ENCODE measurements at regions not wholly inside any gene's neighbourhood (a gene's known extent, or its start where the extent isn't known, plus 50 kb on each side); places are given as distances from the start of the nearest gene placed in this dataset.

- CTCF ChIA-PET = no interaction called here
- no peak overlapping the region for H3K27ac Mint-ChIP-seq
Observed at GRCh38 chr10:29107866-29108498, 180.9 kb upstream of the LYZL1 start.

GRCh38 chr10:29109707-29110571, 178.9 kb upstream of the LYZL1 start:
- CTCF ChIA-PET = no interaction called here
- H3K4me1 Mint-ChIP-seq (ENCODE audit: low read depth) = peaks cover 5% of the 10 kb centered on the region
- DNase-seq (no peak), ATAC-seq (no peak)
- H3K36me3 Mint-ChIP-seq (ENCODE audit: low read depth) = no peaks in the 10 kb centered on the region
- no peaks in the 10 kb centered on the region for H3K9me3 Mint-ChIP-seq (ENCODE audit: insufficient read depth)
- peaks cover 2% of the 10 kb centered on the region for H3K27me3 Mint-ChIP-seq (ENCODE audit: low read depth)
- H3K4me3 Mint-ChIP-seq = no peak overlapping the region
- H3K27ac Mint-ChIP-seq = no peak overlapping the region
- POLR2A ChIA-PET = no interaction called here

More at GRCh38 chr10:29107866-29108498, 180.9 kb upstream of the LYZL1 start:
- Mint-ChIP-seq H3K9me3 (ENCODE audit: insufficient read depth) (no peaks in the 10 kb centered on the region), H3K4me3 (no peak overlapping the region), H3K4me1 (ENCODE audit: low read depth) (peaks cover 5% of the 10 kb centered on the region), H3K27me3 (ENCODE audit: low read depth) (peaks cover 2% of the 10 kb centered on the region), H3K36me3 (ENCODE audit: low read depth) (no peaks in the 10 kb centered on the region)
- DNase-seq (no peak), ATAC-seq (no peak)
- POLR2A ChIA-PET = no interaction called here

- DNase-seq = no peak
- no peaks in the 10 kb centered on the region for H3K9me3 Mint-ChIP-seq (ENCODE audit: insufficient read depth)
- H3K27me3 Mint-ChIP-seq (ENCODE audit: low read depth) = no peaks in the 10 kb centered on the region
- no peak for ATAC-seq
- POLR2A ChIA-PET = no interaction called here
- CTCF ChIA-PET = no interaction called here
- no peak overlapping the region for H3K4me3 Mint-ChIP-seq
- no peak overlapping the region for H3K27ac Mint-ChIP-seq
- no peaks in the 10 kb centered on the region for H3K36me3 Mint-ChIP-seq (ENCODE audit: low read depth)
- no peaks in the 10 kb centered on the region for H3K4me1 Mint-ChIP-seq (ENCODE audit: low read depth)
Observed at GRCh38 chr10:29112827-29113615, 175.8 kb upstream of the LYZL1 start.

- Mint-ChIP-seq H3K27me3 (ENCODE audit: low read depth) (no peaks in the 10 kb centered on the region), H3K36me3 (ENCODE audit: low read depth) (no peaks in the 10 kb centered on the region), H3K9me3 (ENCODE audit: insufficient read depth) (no peaks in the 10 kb centered on the region), H3K4me1 (ENCODE audit: low read depth) (no peaks in the 10 kb centered on the region), H3K27ac (no peak overlapping the region), H3K4me3 (no peak overlapping the region)
- ATAC-seq = no peak
- CTCF ChIA-PET = no interaction called here
- POLR2A ChIA-PET = no interaction called here
- DNase-seq = no peak
Observed at GRCh38 chr10:29113616-29113945, 175.3 kb upstream of the LYZL1 start.

- CTCF ChIA-PET = no interaction called here
- Mint-ChIP-seq H3K27ac (no peak overlapping the region), H3K4me1 (ENCODE audit: low read depth) (no peaks in the 10 kb centered on the region), H3K36me3 (ENCODE audit: low read depth) (no peaks in the 10 kb centered on the region), H3K4me3 (no peak overlapping the region), H3K27me3 (ENCODE audit: low read depth) (no peaks in the 10 kb centered on the region), H3K9me3 (ENCODE audit: insufficient read depth) (no peaks in the 10 kb centered on the region)
- ATAC-seq (no peak), DNase-seq (no peak)
- POLR2A ChIA-PET = no interaction called here
Observed at GRCh38 chr10:29114141-29114540, 174.7 kb upstream of the LYZL1 start.

- H3K27ac Mint-ChIP-seq = no peak overlapping the region
- no peaks in the 10 kb centered on the region for H3K9me3 Mint-ChIP-seq (ENCODE audit: insufficient read depth)
- no peaks in the 10 kb centered on the region for H3K36me3 Mint-ChIP-seq (ENCODE audit: low read depth)
- ChIA-PET CTCF (interaction anchor here (2.3 kb wide), 1 partner anchor 12 kb away, joined by 5 read pairs; no protein-coding TSS in a partner anchor), POLR2A (no interaction called here)
- H3K4me3 Mint-ChIP-seq = no peak overlapping the region
- DNase-seq (no peak), ATAC-seq (no peak)
- no peaks in the 10 kb centered on the region for H3K27me3 Mint-ChIP-seq (ENCODE audit: low read depth)
- H3K4me1 Mint-ChIP-seq (ENCODE audit: low read depth) = no peaks in the 10 kb centered on the region
Observed at GRCh38 chr10:29117781-29118180, 171.1 kb upstream of the LYZL1 start.

- Mint-ChIP-seq H3K36me3 (ENCODE audit: low read depth) (no peaks in the 10 kb centered on the region), H3K27ac (no peak overlapping the region), H3K4me1 (ENCODE audit: low read depth) (no peaks in the 10 kb centered on the region), H3K9me3 (ENCODE audit: insufficient read depth) (no peaks in the 10 kb centered on the region), H3K4me3 (no peak overlapping the region), H3K27me3 (ENCODE audit: low read depth) (no peaks in the 10 kb centered on the region)
- DNase-seq (peak; percentile 30), ATAC-seq (no peak)
- ChIA-PET POLR2A (no interaction called here), CTCF (interaction anchor here (2.3 kb wide), 1 partner anchor 10 kb away, joined by 5 read pairs; no protein-coding TSS in a partner anchor)
Observed at GRCh38 chr10:29119374-29119773, 169.5 kb upstream of the LYZL1 start.

GRCh38 chr10:29120216-29120615, 168.7 kb upstream of the LYZL1 start:
- ChIA-PET POLR2A (no interaction called here), CTCF (no interaction called here)
- no peak for DNase-seq
- Mint-ChIP-seq H3K4me3 (no peak overlapping the region), H3K9me3 (ENCODE audit: insufficient read depth) (no peaks in the 10 kb centered on the region), H3K4me1 (ENCODE audit: low read depth) (no peaks in the 10 kb centered on the region), H3K27me3 (ENCODE audit: low read depth) (no peaks in the 10 kb centered on the region), H3K27ac (no peak overlapping the region), H3K36me3 (ENCODE audit: low read depth) (no peaks in the 10 kb centered on the region)
- ATAC-seq = no peak

GRCh38 chr10:29124864-29125263, 164.0 kb upstream of the LYZL1 start:
- Mint-ChIP-seq H3K4me3 (no peak overlapping the region), H3K36me3 (ENCODE audit: low read depth) (no peaks in the 10 kb centered on the region), H3K4me1 (ENCODE audit: low read depth) (no peaks in the 10 kb centered on the region), H3K27me3 (ENCODE audit: low read depth) (peaks cover 3% of the 10 kb centered on the region), H3K9me3 (ENCODE audit: insufficient read depth) (no peaks in the 10 kb centered on the region), H3K27ac (no peak overlapping the region)
- CTCF ChIA-PET = no interaction called here
- DNase-seq = no peak
- POLR2A ChIA-PET = no interaction called here
- no peak for ATAC-seq

- no peaks in the 10 kb centered on the region for H3K4me1 Mint-ChIP-seq (ENCODE audit: low read depth)
- H3K4me3 Mint-ChIP-seq = no peak overlapping the region
- no peak overlapping the region for H3K27ac Mint-ChIP-seq
- no peak for ATAC-seq
- peaks cover 3% of the 10 kb centered on the region for H3K27me3 Mint-ChIP-seq (ENCODE audit: low read depth)
- DNase-seq = no peak
- ChIA-PET POLR2A (no interaction called here), CTCF (no interaction called here)
- no peaks in the 10 kb centered on the region for H3K9me3 Mint-ChIP-seq (ENCODE audit: insufficient read depth)
- no peaks in the 10 kb centered on the region for H3K36me3 Mint-ChIP-seq (ENCODE audit: low read depth)
Observed at GRCh38 chr10:29127037-29127700, 161.7 kb upstream of the LYZL1 start.

- no peak overlapping the region for H3K4me3 Mint-ChIP-seq
- H3K27ac Mint-ChIP-seq = no peak overlapping the region
- POLR2A ChIA-PET = no interaction called here
- H3K4me1 Mint-ChIP-seq (ENCODE audit: low read depth) = no peaks in the 10 kb centered on the region
- H3K36me3 Mint-ChIP-seq (ENCODE audit: low read depth) = no peaks in the 10 kb centered on the region
- ATAC-seq = no peak
- CTCF ChIA-PET = no interaction called here
- H3K9me3 Mint-ChIP-seq (ENCODE audit: insufficient read depth) = no peaks in the 10 kb centered on the region
- peaks cover 3% of the 10 kb centered on the region for H3K27me3 Mint-ChIP-seq (ENCODE audit: low read depth)
- DNase-seq = no peak
Observed at GRCh38 chr10:29127731-29128130, 161.1 kb upstream of the LYZL1 start.

GRCh38 chr10:29130190-29130673, 158.6 kb upstream of the LYZL1 start:
- Mint-ChIP-seq H3K9me3 (ENCODE audit: insufficient read depth) (no peaks in the 10 kb centered on the region), H3K4me1 (ENCODE audit: low read depth) (no peaks in the 10 kb centered on the region), H3K27me3 (ENCODE audit: low read depth) (peaks cover 3% of the 10 kb centered on the region), H3K27ac (no peak overlapping the region), H3K4me3 (no peak overlapping the region), H3K36me3 (ENCODE audit: low read depth) (no peaks in the 10 kb centered on the region)
- DNase-seq (no peak), ATAC-seq (no peak)
- CTCF ChIA-PET = interaction anchor here (1.3 kb wide), 2 partner anchors 12 to 466 kb away, joined by 4 to 5 read pairs; no protein-coding TSS in a partner anchor
- POLR2A ChIA-PET = no interaction called here

All from activated CD8-positive, alpha-beta T cell treated with anti-CD3 and anti-CD28 coated beads, Interleukin-2, amount 10 ng/mL, durations not matched to agents 7 days and 5 days (primary cell).